ENCODE measurements at regions not wholly inside any gene's neighbourhood (a gene's known extent, or its start where the extent isn't known, plus 50 kb on each side); places are given as distances from the start of the nearest gene placed in this dataset.
"Not testable (repeated sequence)": the region's sequence is repeated elsewhere in the genome, so short reads cannot be mapped to it uniquely, and the experiment has no call there.

DNA sequence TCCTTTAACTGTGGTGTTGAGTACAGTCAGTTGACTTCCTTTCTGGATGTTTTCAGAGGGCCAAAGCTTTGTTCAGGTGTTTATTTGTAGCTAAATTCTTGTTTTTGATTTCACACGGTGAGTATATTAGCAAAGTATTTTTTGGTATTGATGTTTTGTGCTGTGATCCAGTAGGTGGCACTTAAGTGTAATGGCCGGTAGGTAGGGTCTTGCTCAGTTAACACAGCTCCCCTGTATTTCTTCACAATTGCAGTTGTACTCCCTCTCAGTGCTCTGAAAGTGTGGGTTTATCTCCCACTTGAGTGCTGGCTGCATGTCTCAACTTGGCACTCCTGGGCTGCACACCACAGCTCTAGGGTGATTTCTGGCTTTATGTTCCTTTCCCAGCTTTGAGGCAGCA is 339.5 kb downstream of the AEBP2 start:
- DNase-seq = no peak

DNA sequence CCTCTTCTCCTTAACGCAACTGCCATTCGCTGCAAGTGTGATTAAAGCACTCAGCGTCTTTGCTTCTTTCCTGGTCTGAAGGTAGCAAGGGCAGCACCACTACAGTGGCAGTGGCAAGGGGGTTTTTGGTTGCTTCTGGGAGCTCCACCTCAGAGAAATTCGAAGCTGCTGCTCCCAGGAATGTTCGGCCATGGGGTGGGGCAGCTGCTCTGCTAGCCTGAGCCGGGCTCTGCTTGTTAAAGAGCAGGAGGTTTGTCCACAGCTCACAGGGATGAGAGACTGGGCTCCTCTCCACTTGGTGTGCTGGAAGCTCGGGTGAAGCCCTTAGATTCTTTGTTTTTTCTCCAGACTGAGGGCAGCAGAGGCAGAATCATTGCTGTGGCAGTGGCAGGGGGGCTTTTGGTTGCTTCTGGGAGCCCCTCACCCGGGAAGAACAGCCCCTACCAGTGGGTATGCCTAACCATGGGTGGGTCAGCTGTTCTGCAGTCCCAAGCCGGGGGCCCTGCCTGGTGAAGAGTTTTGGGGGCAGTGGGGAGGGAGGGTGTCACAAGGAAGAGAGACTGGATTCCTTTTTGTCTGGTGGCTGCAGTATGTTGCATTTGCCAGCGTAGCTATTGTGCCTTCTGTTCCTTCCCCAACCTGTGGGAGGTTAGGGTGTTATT is 340.2 kb downstream of the AEBP2 start:
- no peak for DNase-seq

DNA sequence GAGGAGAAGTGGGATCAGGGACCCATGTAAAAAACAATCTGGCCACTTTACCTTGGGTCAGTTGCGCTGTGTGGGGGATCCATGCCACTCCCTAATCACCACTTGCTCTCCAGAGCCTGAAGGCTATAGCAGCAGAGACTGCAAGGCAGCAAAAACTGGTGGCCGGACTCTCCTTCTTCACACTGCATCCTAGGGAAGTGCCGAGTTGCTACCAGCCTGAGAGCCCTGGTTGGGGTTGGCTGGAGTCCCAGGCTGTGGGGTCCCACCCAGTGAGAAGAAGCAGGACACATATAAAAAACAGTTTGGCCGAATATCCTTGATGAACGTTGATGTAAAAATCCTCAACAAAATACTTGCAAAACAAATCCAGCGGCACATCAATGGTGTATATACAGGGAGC is 341.2 kb downstream of the AEBP2 start:
- no peak for DNase-seq

- DNase-seq = no peak
Measured at GRCh38 chr12:19783547-19784444, 344.5 kb downstream of the AEBP2 start.

- DNase-seq = no peak
Measured at GRCh38 chr12:19792028-19792427, 352.7 kb downstream of the AEBP2 start.

DNA sequence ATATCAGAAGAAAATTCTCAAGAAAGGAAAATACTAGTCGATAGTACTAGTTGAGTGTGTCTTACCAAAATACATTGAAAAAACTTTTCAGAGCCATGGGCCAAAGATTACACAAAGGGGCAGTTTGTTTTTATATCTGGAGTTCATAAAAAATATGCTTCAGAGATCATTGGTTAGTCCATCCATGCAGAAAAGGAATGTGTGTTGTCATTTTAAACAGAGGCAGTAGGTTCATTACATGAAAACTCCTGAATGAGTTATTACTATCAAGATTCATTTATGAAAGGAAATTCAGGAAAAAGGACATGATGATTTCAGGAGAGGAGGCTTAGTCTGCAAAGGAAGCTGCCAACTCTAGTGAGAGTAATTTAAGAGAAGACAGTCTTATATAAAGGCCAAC is 354.8 kb downstream of the AEBP2 start:
- no peak for DNase-seq

GRCh38 chr12:19799216-19799615 is 359.9 kb downstream of the AEBP2 start:
- no peak for DNase-seq

DNA sequence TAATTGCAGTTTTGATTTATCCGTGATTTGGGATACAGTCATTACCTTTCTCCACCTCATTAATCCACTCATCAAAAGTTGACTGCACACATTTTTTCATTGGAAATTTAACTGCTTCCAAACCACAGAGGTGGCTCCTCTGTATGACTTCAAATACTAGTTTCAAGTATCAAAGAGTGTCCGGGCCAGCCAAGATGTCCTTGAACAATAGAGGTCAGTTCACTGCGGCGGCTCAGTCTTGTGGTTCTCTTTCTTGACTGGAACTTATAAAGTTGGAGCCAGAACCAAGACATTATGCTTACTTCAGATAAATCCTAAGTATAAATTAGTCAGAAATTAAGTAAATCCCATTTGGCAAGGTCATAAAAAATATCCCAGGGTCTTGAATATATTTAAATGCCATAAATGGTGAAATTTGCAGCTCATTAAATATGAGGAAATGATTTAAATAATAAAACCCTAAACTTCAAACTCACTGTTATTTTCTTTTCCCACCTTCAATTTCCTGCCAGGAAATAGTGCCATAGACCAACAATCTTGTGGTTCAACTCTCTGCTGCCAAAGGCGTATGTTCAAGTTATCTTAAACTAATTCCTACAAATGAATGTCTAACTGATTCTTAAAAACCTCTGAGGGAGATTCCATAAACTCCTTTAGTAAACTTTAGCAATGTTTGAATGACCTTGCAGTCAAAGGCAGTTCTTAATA is 360.8 kb downstream of the AEBP2 start:
- no peak for DNase-seq

DNA sequence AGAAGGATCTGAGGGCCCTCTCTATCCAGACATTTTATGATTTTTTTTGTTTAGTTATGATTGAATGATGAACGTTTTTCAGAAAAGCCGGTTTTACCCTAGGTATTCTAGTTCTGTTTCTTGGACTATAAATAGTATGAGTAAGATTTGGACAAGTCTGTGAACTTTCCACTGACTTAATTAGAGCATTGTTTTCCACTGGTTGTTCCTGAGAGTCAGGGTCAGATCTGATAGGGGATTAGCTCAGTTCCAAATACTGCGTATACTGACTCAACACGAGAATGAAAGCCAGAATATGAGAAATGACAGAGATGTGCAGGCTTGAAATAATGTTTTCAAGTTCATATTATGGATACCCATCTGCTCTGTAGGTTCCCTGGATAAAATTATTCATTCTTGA is 361.6 kb downstream of the AEBP2 start:
- DNase-seq = no peak

DNA sequence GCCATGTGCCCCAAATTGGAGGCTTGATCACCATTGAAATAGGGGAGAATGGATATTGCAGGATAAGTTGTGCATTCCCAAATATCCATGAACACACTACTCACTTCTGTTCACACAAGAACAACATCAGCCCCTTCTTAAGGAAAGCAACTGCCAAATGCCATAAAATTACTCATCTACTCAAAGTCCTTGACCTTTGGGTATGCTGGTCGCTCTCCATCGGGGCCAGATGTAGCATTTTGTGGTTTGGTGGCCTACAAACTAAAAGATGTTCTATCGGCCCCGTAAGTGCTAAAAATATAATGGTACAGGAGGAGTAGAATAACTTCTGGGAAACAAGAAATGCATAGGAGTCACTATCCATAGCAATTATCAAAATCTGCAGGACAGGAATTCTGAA is 362.6 kb downstream of the AEBP2 start:
- no peak for DNase-seq

DNA sequence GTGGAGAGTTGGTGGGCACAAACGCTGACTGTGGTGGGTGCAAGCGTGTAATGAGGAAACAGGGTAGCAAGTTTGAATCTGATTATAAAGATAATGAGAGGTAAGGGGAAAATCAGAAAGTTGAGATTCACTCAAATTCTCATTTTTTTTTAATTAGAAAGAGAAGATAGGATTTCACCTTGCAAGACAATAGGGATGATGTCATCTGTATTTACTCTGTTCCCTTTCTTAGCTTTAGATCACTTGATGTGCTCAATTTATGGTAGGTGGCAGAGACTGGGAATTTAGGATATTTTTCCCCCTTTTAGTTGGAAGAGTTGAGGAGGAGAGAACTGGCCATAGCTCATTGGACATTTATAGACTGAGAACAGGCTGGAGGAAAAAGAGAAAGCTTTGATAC is 363.6 kb downstream of the AEBP2 start:
- no peak for DNase-seq

DNA sequence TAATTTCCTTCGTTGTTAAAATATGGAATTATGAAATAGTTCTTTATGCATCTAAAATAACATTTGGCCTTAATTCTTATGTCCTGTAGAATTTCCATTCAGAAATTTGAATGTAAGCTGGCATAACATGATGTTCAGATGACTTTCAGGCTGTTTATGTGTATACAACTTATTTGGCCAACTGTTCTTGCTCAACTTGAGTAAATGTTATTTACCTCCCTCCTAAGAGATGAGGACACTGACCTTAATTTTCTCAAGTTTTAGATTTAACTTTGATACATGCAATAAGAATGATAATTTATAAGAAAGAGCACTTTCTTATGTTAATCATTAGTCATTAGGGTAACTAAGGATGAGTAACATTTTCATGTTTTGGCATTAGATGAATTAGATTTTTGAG is 365.4 kb downstream of the AEBP2 start:
- no peak for DNase-seq

GRCh38 chr12:19808371-19808770 is 369.1 kb downstream of the AEBP2 start:
- DNase-seq = no peak

- DNase-seq = no peak
Measured at GRCh38 chr12:19810213-19810612, 370.9 kb downstream of the AEBP2 start.

DNA sequence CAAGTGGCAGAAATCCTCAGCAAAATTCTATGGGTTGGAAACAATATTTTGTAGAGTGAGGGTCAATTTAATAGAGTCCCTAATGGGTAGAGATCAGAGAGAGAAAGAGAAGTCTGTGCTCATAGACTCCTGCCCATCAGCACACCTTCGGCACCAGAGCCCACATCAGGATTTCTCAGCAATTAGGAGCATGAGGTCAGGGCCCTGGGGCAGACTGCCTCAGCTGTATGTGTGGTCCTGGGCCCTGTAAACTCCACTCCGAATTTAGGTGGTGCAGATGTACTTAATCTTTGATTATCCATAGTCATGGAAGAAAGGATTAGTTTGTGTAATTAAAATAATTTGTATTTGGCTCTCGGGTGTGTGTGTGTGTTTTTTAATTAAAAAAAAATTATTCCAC is 372.6 kb downstream of the AEBP2 start:
- no peak for DNase-seq

DNA sequence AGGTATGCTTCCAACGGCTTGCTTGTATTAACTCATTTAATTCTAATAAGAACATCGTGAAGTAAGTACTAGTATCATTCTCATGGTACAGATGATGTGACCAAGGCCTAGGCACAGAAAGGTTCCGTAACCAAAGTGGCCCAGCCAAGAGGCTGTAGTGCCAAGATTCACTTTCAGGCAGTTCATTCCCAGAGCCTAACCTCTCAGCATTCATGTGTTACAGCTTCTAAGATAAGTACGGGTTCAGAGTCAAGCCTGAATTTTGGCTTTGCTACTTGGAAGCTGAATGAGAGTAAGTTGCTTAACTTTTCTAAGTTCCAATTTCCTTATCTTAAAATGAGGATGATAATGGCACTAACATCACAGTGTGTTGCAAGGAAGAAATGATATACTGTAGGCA is 379.9 kb downstream of the AEBP2 start:
- DNase-seq = no peak

DNA sequence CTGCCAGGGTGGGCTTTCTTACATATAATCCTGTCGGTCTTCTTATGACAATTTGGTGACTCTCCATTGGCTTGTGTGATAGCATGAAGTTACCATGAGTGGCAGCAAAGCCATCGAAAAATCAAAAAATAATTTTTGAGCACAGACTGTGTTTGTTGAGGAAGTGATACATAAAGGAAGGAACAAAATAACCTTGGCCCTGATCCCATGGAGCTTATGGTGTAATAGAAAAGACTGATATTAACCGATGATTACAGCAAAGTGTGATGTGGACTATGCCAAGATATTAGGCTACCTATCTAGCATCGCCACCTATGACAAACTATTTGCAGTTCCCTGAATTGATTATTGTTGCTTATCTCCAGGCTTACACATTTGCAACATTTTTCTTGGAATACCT is 383.2 kb downstream of the AEBP2 start:
- no peak for DNase-seq

DNA sequence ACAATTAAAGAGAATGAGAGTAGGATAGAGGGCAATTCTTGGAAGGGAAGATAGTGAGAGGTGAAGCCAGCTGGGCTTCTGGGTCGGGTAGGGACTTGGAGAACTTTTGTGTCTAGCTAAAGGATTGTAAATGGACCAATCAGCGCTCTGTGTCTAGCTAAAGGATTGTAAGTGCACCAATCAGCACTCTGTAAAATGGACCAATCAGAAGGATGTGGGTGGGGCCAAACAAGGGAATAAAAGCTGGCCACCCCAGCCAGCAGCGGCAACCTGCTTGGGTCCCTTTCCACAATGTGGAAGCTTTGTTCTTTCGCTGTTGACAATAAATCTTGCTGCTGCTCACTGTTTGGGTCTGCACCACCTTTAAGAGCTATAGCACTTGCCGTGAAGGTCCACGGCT is 384.0 kb downstream of the AEBP2 start:
- not testable (repeated sequence) for DNase-seq

DNA sequence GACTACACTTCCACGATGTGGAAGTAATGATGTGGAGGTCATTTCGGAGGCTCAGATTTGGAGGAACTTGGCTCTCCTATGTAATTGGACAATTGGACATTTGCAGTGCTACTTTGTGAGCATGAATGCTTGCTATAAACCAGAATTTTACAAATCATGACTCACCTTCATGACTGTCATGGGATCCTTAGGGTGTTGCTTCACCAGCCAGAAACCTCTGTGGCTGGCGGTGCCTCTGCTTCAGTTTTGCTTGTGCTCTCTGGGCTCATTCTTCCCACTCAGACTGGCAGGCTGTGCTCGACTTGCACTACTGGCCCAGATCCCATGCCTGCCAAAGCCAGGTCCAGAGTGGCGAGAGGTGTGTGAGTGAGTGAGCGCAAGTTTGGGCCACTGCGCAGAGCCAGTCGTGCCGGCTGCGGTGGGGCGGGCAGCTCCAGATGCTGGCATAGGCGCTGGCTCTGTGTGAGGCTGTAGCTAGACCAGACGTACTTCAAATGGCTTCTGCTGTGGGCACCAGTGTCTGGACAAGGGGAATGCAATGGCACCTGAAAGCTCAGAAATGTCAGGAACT is 387.8 kb downstream of the AEBP2 start:
- DNase-seq = no peak

- DNase-seq = no peak
Measured at GRCh38 chr12:19829100-19829853, 390.0 kb downstream of the AEBP2 start.

DNA sequence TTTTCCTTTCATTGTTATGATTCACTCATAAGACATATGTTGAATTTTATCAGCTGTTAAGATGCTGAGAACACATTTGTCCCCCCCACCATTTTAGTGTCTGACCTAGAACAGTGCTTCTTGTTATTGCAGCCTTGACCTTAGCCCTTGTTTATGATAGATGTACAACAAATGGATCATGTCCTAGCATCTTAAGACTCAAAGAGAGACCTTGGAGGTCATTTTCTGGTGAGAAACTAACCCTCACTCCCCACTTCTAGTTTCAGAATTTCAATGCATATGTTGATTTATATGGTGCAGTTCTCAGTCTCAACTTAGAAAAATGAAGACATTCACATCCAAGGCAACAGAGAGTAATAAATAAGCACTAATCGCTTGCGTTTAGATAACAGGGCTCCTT is 391.2 kb downstream of the AEBP2 start:
- no peak for DNase-seq

DNA sequence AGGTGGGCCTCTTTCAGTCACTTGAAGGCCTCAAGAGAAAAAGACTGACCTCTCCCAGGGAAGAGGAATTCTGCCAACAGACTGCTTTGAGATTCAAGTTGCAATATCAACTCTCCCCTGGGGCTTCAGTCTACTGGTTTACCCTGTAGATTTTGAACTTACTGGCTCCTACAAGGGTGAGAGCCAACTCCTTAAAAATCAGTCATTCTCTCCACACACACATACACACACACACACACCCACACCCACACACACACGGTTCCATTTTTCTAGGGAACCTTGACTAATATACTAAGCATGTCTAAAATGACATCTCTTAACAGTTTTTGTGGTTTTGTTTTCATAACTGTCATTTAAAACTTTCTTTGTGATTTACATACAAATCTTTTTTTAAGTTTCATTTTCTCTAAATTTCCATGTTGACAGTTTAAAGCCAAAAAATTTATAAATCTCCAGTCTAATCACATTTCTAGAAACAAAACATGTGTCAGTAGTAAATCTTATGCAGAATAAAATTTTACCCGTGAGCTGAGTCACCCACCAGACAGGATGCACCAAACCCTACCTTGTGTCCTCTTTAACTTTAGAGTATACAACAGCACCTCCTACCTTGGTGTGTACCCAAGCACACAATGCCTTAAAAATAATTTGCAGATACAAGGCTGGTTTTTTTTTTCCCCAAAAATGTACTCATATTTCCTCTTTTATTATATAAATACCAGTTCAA is 394.6 kb downstream of the AEBP2 start:
- DNase-seq = no peak
